GM10266 (cell line): ENCODE measurements at regions not wholly inside any gene's neighbourhood (a gene's known extent, or its start where the extent isn't known, plus 50 kb on each side); places are given as distances from the start of the nearest gene placed in this dataset.

Source experiments
- DNase-seq: peaks from one replicate; pipeline ENCODE4 v3.0.0; 2012; ENCODE audit errors: extremely low spot score
- TF ChIP-seq, protein P1 (sequence below): IDR thresholded peaks from 2 replicates; pipeline ENCODE4 v1.5.1; 2012; ENCODE audit warnings: mild to moderate bottlenecking, low read depth; ENCODE audit not compliant: control insufficient read depth, insufficient read depth; ENCODE audit errors: missing control alignments

DNA sequence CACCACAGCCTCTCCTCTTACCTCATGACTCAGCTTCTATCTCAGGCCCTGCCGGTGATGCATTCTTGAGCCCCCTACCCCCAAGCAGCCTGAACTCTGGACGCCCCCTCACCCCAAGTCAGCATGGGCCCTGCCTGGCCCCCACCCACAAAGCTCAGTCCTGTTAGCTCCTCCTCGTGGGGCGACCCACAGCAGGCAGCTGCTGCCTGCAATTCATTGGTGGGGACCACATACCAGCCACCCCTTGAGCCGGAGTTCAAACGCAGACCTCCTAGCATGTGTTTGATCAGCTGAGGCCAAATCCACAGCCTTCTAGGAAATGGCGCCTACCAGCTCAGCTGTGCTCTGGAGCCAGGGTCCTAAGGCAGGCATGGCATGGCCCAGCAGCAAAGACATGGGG, 111.8 kb downstream of the EFNB1 start:
- DNase-seq = no peak
- TF ChIP-seq, protein P1, sequence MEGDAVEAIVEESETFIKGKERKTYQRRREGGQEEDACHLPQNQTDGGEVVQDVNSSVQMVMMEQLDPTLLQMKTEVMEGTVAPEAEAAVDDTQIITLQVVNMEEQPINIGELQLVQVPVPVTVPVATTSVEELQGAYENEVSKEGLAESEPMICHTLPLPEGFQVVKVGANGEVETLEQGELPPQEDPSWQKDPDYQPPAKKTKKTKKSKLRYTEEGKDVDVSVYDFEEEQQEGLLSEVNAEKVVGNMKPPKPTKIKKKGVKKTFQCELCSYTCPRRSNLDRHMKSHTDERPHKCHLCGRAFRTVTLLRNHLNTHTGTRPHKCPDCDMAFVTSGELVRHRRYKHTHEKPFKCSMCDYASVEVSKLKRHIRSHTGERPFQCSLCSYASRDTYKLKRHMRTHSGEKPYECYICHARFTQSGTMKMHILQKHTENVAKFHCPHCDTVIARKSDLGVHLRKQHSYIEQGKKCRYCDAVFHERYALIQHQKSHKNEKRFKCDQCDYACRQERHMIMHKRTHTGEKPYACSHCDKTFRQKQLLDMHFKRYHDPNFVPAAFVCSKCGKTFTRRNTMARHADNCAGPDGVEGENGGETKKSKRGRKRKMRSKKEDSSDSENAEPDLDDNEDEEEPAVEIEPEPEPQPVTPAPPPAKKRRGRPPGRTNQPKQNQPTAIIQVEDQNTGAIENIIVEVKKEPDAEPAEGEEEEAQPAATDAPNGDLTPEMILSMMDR = no peak

DNA sequence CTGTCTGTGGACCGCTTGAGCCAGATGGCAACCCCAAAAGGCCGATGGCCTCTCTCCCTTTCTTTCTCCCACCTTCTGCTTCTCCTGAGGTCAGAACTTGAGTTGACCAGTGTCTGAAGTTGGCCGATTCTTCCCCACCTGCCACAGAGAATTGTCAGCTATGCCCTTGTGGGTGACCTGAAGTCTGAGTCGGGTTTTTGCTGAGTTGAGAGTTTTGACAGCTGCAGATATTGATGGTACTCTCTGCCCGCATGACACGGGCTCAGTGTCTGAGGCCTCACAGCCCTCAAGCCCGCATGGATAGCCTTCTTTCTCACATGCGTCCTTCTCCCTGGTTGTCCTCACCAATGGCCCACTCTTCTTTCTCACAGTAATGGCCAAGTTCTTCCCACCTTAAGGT, 111.0 kb downstream of the EFNB1 start:
- TF ChIP-seq, protein P1 = no peak

DNA sequence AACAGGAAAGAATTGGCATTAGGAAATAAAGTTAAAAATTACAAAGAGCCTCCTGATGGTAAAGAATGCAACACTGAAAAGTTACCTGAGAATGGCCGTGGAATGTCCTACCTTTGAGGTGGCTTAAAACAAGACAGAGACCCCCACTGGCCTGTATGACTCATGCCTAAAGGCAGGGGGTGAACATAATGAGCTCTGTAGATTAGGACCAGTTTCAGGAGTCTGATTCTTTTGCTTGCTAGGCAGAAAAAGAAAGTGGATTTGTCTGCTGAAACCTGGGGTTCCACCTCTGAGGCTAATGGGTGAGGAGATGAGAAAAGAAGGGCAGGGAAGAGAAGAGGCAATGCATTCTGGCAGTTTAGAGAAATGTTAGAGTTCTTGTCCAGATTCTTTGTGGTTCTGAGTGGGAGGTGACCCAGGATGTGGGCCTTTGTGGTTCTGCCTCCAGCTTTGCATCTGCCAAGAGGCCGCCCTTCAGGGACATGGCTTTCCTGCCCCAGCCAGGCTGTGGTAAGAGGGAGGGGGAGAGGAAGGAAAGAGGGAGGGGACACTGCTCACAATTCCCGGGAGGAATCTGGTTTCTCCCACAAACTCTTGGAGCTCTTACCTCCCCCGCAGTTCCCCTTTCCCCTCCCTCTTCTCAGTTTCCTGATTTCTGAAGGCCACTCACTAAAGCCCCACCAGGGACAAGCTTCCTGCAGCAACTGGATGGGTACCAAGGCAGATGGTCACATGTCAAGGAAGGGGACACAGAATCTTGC, 109.6 kb downstream of the EFNB1 start:
- TF ChIP-seq, protein P1 = no peak
- no peak for DNase-seq

More for the DNA sequence above, 111.0 kb downstream of the EFNB1 start:
- DNase-seq = no peak

DNA sequence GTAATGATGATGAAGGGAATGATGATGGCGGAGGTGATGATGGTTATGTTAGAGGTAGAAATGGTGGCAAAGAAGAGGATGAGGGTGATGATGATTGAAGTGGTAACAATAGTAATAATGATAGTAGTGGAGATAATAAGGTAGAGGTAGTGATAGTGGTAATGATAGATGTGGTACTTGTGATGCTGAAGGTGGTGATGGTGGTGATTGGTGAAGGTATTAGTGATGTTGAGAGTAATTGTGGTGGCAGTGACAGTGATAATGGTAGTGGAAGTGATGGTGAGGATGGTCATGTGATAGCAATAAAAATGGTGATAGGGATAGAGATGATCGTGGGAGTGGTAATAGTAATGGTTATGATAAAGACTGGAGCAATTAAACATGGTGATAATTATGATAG, 108.8 kb downstream of the EFNB1 start:
- TF ChIP-seq, protein P1 = no peak
- no peak for DNase-seq

DNA sequence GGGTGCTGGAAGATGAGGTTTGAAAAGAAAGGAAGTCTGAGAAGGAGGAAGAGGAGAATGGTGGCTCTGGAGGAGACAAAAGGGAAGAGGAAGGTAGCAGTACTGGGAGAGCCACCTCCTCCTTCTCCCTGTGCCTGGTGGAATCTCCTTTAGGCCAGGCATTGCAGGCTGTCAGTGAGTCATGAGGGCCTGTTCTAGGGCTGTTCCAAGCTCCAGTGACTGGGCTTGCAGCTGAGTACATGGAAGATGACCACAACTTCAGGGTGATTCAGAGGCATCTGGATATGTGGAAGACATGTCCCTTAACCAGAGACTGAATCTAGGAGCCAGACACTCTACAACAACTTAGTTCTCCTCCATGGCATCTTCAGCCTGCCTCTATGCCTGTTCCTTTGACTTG, 107.8 kb downstream of the EFNB1 start:
- TF ChIP-seq, protein P1 = no peak
- DNase-seq = no peak

DNA sequence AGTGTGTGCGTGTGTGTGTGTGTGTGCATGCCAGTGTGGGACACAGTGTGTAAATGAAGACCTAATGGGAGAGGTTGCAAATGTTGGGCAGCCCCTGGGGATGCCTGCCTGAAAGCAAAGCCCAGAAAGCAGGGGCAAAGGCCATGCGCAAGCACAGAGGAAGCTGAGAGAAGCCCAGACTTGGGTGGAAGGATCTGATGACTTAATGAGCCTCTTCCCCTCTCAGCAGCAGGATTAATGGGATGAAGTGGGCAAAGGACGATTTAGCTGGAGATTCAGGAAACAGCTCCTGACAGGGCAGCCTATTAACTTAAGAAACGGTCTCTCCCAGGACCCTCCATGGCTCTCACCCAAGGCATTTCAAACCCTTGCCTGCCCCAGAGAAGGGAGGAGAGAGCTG, 107.3 kb downstream of the EFNB1 start:
- TF ChIP-seq, protein P1 = no peak

DNA sequence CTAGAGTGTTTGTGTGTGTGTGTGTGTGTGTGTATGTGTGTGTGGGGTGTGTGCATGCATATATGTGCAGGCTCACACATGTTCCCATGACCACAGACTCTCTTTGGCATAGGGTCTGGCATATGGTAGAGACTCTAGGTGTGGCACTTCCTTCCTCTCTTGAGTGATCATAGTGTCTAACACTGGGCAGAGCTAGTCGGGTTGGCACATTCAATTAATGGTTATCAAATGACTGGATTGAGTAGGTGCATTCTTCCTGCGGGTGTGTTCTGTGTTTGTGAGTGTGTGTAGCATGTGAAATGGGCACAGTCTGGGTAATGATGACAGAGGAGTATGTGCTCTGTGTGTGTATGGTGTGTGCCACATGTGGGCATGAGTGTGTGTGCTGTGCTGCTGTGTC, 106.5 kb downstream of the EFNB1 start:
- TF ChIP-seq, protein P1 = no peak
- no peak for DNase-seq

More for the DNA sequence above, 107.3 kb downstream of the EFNB1 start:
- no peak for DNase-seq
